Activated naive CD8-positive, alpha-beta T cell treated with anti-CD3 and anti-CD28 coated beads, Interleukin-2, amount 50 U/mL, for 16 hours (primary cell): ENCODE measurements at regions not wholly inside any gene's neighbourhood (a gene's known extent, or its start where the extent isn't known, plus 50 kb on each side); places are given as distances from the start of the nearest gene placed in this dataset.
A peak's percentile ranks its signal among the peaks of the same experiment; 100 is the strongest.
"Not testable (repeated sequence)": the region's sequence is repeated elsewhere in the genome, so short reads cannot be mapped to it uniquely, and the experiment has no call there.

ENCODE experiments used
- DNase-seq: peaks from one replicate; pipeline ENCODE4 v3.0.0-alpha.2; 2020; ENCODE audit warnings: low read depth, low spot score

DNA sequence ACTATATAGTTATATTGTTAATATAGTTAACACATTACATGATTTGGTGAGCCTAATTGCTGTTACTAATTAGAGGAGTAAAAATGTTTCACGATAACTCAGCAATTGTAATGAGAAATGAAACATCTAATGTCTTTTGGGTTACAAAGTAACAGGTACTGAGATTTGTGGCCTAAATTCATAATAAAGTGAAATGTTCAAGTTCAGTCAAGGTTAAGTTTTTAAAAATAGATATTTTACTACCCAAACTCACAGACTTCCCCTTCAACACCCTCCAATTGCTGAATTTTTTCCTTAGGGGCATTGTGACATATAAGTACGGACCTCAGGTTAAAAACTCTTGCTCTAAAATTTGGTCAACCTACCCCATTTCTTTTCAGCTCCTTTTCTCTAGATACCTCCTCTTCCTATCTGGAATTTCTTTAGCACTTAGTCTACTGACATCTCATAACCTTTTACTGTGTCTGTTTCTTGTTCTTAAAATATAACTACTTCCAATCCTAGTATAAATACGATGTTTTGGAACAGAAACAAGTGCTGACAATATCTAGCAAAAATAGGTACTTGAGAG is 112.3 kb upstream of the PRSS16 start:
- DNase-seq = no peak

DNA sequence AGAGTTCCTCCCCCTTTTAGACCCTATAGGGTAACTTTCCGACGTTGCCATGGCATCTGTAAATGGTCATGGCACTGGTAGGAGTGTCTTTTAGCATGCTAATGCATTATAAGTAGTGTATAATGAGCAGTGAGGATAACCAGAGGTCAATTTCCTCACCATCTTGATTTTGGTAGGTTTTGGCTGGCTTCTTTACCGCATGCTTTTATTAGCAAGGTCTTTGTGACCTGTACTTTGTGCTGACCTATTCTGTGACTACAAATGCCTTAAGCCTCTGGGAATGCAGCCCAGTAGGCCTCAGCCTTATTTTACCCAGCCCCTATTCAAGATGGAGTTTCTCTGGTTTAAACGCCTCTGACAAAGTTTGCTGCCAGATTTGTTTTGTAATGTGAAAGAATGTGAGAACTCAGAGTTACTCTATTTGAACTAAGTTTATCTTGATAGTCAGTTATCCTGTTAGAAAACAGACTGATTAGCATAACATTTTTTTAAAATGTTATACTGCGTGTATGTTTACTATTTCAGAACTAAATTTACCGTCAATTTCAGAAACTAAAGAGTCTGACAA is 111.3 kb upstream of the PRSS16 start:
- DNase-seq = no peak

GRCh38 chr6:27136978-27137814 is 110.3 kb upstream of the PRSS16 start:
- DNase-seq = no peak

GRCh38 chr6:27138406-27138805 is 109.1 kb upstream of the PRSS16 start:
- DNase-seq = no peak

GRCh38 chr6:27138837-27139755 is 108.4 kb upstream of the PRSS16 start:
- no peak for DNase-seq

GRCh38 chr6:27139756-27140579 is 107.5 kb upstream of the PRSS16 start:
- no peak for DNase-seq

GRCh38 chr6:27140999-27141528 is 106.4 kb upstream of the PRSS16 start:
- no peak for DNase-seq

GRCh38 chr6:27141529-27142015 is 105.9 kb upstream of the PRSS16 start:
- DNase-seq = no peak

DNA sequence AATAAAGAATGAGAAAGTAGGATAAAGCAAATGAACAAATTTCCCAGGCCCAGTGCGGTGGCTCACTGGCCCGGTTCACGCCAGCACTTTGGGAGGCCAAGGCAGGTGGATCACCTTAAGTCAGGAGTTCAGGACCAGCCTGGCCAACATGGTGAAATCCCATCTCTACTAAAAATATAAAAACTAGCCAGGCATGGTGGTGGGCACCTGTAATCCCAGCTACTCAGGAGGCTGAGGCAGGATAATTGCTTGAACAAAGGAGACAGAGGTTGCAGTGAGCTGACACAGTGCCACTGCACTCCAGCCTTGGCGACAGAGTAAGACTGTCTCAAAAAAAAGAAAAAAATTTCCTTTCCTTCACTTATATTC is 104.5 kb upstream of the PRSS16 start:
- DNase-seq = not testable (repeated sequence)

- DNase-seq = no peak
Observed at GRCh38 chr6:27143474-27144026, 104.0 kb upstream of the PRSS16 start.

GRCh38 chr6:27144740-27145079 is 102.8 kb upstream of the PRSS16 start:
- no peak for DNase-seq

DNA sequence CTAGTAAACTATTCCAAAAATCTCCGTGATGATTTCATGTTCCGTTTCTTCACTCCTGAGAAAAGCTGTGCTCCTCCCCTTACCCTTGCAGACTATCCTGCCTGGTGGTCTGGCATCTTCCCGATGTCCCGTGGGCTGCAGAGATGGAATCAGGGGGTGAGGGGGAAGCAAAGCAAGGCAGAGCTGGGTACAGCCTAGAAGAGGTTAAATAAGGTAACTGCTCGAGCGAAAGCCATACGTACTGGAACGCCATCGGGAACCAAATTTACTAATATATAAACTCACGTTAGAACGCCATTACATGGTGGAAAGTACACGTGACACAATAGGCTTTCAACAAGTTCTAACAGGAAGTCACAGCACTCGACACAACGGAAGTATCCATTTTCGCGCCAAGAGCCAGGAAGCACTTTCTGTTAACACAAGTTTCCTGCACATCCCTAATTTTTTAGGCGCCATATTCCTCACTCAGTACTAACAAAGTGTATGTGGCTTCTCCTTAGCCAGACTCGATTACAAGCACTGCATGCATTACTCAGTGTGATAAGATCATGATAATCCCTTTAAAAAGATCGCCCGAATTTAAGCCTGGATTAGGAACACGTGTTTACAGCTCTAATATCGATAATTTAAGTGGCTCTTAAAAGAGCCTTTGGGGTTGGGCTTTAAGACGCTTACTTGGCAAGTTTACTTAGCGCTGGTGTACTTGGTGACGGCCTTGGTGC is 101.6 kb upstream of the PRSS16 start:
- DNase-seq = no peak

DNA sequence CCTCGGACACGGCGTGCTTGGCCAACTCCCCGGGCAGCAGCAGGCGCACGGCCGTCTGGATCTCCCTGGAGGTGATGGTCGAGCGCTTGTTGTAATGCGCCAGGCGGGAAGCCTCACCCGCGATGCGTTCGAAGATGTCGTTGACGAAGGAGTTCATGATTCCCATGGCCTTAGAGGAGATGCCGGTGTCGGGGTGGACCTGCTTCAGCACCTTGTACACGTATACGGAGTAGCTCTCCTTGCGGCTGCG is 101.1 kb upstream of the PRSS16 start:
- not testable (repeated sequence) for DNase-seq

GRCh38 chr6:27146706-27147505 is 100.6 kb upstream of the PRSS16 start:
- peak; percentile 41 for DNase-seq

- no peak for DNase-seq
Observed at GRCh38 chr6:27148404-27148795, 99.1 kb upstream of the PRSS16 start.

DNA sequence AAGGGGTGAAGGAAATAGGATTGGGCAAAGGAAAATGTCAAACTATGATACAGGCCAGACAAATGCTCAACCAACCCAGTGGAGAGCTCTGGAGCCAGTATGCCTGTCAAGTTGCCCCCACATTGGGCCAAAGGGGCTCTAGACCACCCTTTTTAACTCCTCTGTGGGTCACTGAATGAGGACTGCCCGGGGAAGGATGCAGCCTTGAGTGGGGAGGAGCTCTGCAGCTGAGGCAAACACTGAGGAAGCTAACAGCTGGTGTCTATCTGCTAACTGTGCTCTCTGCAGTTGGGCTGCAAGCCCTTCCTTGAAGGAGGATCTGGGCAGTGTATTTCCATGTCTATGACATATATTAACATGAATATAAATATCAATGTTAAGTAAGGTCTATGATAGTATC is 98.4 kb upstream of the PRSS16 start:
- DNase-seq = no peak

- no peak for DNase-seq
Observed at GRCh38 chr6:27154696-27155095, 92.8 kb upstream of the PRSS16 start.

DNA sequence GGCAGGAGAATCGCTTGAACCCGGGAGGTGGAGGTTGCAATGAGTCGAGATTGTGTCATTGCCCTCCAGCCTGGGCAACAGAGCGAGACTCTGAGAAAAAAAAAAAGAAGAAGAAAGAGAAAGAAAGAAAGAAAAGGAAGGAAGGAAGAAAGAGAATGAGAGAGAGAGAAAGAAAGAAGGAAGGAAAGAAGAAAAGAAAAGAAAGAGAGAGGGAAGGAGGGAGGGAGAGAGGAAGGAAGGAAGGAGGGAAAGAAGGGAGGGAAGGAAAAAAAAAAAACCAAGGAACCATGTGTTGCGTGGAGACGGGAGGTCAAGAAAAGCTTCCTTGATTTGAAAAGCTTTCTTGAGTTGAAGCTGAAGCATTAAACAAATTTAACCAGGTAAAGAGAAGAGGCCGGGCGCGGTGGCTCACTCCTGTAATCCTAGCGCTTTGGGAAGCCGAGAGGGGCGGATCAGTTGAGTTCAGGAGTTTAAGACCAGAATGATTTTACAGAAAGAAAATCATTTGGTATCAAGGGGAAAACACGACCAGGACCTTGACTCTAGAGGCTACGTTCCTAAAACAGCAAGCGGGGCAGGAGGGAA is 90.5 kb upstream of the PRSS16 start:
- no peak for DNase-seq
